ENCODE measurements at regions not wholly inside any gene's neighbourhood (a gene's known extent, or its start where the extent isn't known, plus 50 kb on each side); places are given as distances from the start of the nearest gene placed in this dataset.

GRCh38 chr11:114942207-114942606 lies 263.9 kb downstream of the NXPE2 start:
- TF ChIP-seq CTCF (IDR thresholded peaks at IDR 0.05; ENCODE audit: low read depth, low read length, missing input control) (no peak), TAF1 (conservative IDR thresholded peaks at IDR 0.05) (no peak), JUND (IDR thresholded peaks at IDR 0.05) (no peak), GABPA (IDR thresholded peaks at IDR 0.05 in 1 of 2, conservative IDR thresholded peaks at IDR 0.05 in 1 of 2) (no peak), REST (IDR thresholded peaks at IDR 0.05) (no peak), YY1 (IDR thresholded peaks at IDR 0.05) (no peak), EGR1 (IDR thresholded peaks at IDR 0.05; ENCODE audit: low read depth in 2 of 2) (no peak), RAD21 (IDR thresholded peaks at IDR 0.05) (no peak), HNF4A (conservative IDR thresholded peaks at IDR 0.05) (no peak), ATF3 (IDR thresholded peaks at IDR 0.05) (no peak), HNF4G (IDR thresholded peaks at IDR 0.05) (no peak), FOXA1 (IDR thresholded peaks at IDR 0.05) (no peak)
- TF ChIP-seq, protein P1, sequence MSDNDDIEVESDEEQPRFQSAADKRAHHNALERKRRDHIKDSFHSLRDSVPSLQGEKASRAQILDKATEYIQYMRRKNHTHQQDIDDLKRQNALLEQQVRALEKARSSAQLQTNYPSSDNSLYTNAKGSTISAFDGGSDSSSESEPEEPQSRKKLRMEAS (IDR thresholded peaks at IDR 0.05): no peak
